Fibroblast of the aortic adventitia (primary cell): ENCODE measurements at regions not wholly inside any gene's neighbourhood (a gene's known extent, or its start where the extent isn't known, plus 50 kb on each side); places are given as distances from the start of the nearest gene placed in this dataset.

Experiments
- DNase-seq: peaks from one replicate; pipeline ENCODE4 v3.0.0-alpha.2; 2010; ENCODE audit warnings: low read depth
- H3K4me3 ChIP-seq: 2 replicates; pipeline ENCODE4 v1.5.1; 2011; ENCODE audit warnings: low read depth, mild to moderate bottlenecking, control low read depth, low read length, moderate library complexity
- CTCF ChIP-seq: IDR thresholded peaks from 2 replicates; pipeline ENCODE4 v1.5.1; 2011; ENCODE audit warnings: mild to moderate bottlenecking, low read length, control low read depth, inconsistent platforms; ENCODE audit not compliant: insufficient read depth

GRCh38 chr2:104215269-104216161, 638.4 kb upstream of the POU3F3 start:
- no peak for TF ChIP-seq CTCF
- no peak overlapping the region for H3K4me3 ChIP-seq
- DNase-seq, result no peak

GRCh38 chr2:104233591-104233990, 620.3 kb upstream of the POU3F3 start:
- DNase-seq, result no peak
- no peak overlapping the region for H3K4me3 ChIP-seq
- TF ChIP-seq CTCF, result no peak

GRCh38 chr2:104236491-104236890, 617.4 kb upstream of the POU3F3 start:
- no peak for TF ChIP-seq CTCF
- no peak overlapping the region for H3K4me3 ChIP-seq

GRCh38 chr2:104240984-104241383, 612.9 kb upstream of the POU3F3 start:
- no peak overlapping the region for H3K4me3 ChIP-seq
- DNase-seq, result no peak
- no peak for TF ChIP-seq CTCF

More at GRCh38 chr2:104236491-104236890, 617.4 kb upstream of the POU3F3 start:
- no peak for DNase-seq

- no peak for DNase-seq
- H3K4me3 ChIP-seq, result no peak overlapping the region
- no peak for TF ChIP-seq CTCF
These were observed 604.3 kb upstream of the POU3F3 start for GRCh38 chr2:104249629-104250028.

GRCh38 chr2:104250635-104251034, 603.3 kb upstream of the POU3F3 start:
- H3K4me3 ChIP-seq, result no peak overlapping the region
- TF ChIP-seq CTCF, result no peak
- no peak for DNase-seq
